Tibial nerve (tissue), 3 donors: ENCODE measurements at regions not wholly inside any gene's neighbourhood (a gene's known extent, or its start where the extent isn't known, plus 50 kb on each side); places are given as distances from the start of the nearest gene placed in this dataset.

Experiments used
- POLR2A ChIP-seq, 2 donors: fragments of 450-650 bp; IDR thresholded peaks; one replicate each; pipeline ENCODE4 v1.6.1; 2017; ENCODE audit warnings: antibody characterized with exemption in 2 of 2, mild to moderate bottlenecking in 2 of 2, moderate library complexity in 2 of 2
- TF ChIP-seq, protein P1 (sequence below), 5 experiments: fragments of 200-600 bp in 3 of 5; fragments of 450-650 bp in 2 of 5; sonication (generic) in 3 of 5; IDR thresholded peaks; one replicate each; pipeline ENCODE4 v1.5.1; 2016 to 2019; ENCODE audit warnings: antibody characterized with exemption in 5 of 5, mild to moderate bottlenecking in 3 of 5, moderate library complexity in 2 of 5

DNA sequence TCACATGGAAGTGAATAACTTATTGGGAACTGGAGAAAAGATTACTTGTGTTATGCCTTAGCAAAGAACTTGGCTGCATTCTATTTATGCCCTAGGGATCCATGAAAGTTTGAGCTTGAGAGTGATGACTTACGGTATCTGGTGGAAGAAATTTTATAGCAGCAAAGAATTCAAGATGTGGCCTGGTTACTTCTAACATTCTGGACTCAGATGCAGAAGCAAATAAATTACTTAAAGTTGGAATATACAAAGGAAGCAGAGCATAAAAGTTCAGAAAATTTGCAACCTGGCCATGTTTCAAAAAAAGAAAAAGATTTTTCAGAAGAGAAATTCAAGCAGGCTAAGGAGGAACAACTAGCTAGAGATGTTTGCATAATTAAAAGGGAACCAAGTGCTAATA, 252.3 kb upstream of the WDFY3 start:
- TF ChIP-seq, protein P1, sequence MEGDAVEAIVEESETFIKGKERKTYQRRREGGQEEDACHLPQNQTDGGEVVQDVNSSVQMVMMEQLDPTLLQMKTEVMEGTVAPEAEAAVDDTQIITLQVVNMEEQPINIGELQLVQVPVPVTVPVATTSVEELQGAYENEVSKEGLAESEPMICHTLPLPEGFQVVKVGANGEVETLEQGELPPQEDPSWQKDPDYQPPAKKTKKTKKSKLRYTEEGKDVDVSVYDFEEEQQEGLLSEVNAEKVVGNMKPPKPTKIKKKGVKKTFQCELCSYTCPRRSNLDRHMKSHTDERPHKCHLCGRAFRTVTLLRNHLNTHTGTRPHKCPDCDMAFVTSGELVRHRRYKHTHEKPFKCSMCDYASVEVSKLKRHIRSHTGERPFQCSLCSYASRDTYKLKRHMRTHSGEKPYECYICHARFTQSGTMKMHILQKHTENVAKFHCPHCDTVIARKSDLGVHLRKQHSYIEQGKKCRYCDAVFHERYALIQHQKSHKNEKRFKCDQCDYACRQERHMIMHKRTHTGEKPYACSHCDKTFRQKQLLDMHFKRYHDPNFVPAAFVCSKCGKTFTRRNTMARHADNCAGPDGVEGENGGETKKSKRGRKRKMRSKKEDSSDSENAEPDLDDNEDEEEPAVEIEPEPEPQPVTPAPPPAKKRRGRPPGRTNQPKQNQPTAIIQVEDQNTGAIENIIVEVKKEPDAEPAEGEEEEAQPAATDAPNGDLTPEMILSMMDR (IDR thresholded peaks at IDR 0.05) = no peak
- no peak for TF ChIP-seq POLR2A (IDR thresholded peaks at IDR 0.05)
